ENCODE measurements at regions not wholly inside any gene's neighbourhood (a gene's known extent, or its start where the extent isn't known, plus 50 kb on each side); places are given as distances from the start of the nearest gene placed in this dataset.

DNA sequence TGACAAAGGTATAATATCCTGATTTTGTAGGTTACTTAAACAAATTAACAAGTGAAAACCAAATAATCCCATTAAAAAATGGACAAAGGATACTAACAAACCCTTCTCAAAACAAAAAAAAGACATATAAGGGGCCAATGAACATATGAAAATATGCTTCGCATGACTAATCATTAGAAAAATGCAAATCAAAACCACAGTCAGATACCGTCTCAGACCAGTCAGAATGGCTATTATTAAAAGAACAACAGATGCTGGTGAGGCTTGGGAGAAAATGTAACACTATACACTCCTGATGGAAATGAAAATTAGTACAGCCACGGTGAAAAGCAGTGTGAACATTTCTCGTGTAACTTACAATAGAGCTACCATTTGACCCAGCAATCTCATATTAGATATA is 1542.2 kb upstream of the CDH9 start:
- TF ChIP-seq, protein P1, sequence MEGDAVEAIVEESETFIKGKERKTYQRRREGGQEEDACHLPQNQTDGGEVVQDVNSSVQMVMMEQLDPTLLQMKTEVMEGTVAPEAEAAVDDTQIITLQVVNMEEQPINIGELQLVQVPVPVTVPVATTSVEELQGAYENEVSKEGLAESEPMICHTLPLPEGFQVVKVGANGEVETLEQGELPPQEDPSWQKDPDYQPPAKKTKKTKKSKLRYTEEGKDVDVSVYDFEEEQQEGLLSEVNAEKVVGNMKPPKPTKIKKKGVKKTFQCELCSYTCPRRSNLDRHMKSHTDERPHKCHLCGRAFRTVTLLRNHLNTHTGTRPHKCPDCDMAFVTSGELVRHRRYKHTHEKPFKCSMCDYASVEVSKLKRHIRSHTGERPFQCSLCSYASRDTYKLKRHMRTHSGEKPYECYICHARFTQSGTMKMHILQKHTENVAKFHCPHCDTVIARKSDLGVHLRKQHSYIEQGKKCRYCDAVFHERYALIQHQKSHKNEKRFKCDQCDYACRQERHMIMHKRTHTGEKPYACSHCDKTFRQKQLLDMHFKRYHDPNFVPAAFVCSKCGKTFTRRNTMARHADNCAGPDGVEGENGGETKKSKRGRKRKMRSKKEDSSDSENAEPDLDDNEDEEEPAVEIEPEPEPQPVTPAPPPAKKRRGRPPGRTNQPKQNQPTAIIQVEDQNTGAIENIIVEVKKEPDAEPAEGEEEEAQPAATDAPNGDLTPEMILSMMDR (IDR thresholded peaks at IDR 0.05; ENCODE audit: insufficient read depth, low read length, severe bottlenecking): no peak
- FAIRE-seq (no peak), DNase-seq (ENCODE audit: low read depth) (peak; percentile 52)
- Histone ChIP-seq H3K27me3 (ENCODE audit: control insufficient read depth, insufficient read depth, low read length) (no peaks in the 10 kb centered on the region), H3K4me3 (ENCODE audit: low read depth, low read length) (no peak overlapping the region), H3K36me3 (ENCODE audit: control insufficient read depth, insufficient read depth, low read length) (no peaks in the 10 kb centered on the region)

DNA sequence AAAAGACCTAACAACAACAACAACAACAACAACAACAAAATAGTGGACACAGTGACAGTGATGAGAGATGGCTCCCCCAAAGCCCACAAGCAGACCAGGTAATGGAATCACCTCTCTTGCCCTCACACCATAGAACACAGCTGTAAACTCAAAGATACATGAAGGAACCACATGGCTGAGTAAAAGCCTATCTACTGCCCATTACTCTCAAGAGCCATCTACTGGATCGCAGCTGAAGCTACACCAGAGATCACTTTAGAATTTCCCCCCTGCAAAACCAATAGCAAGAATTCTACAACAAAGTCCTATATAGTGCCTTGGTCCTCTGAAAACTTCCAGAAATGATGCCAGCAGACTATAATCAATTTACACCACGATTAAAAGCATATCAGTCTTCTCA is 1537.6 kb upstream of the CDH9 start:
- TF ChIP-seq, protein P1 (IDR thresholded peaks at IDR 0.05; ENCODE audit: insufficient read depth, low read length, severe bottlenecking): peak; percentile 46
- FAIRE-seq: no peak
- H3K4me3 ChIP-seq (ENCODE audit: low read depth, low read length): no peak overlapping the region
- H3K27me3 ChIP-seq (ENCODE audit: control insufficient read depth, insufficient read depth, low read length): no peaks in the 10 kb centered on the region
- H3K36me3 ChIP-seq (ENCODE audit: control insufficient read depth, insufficient read depth, low read length): no peaks in the 10 kb centered on the region
- DNase-seq (ENCODE audit: low read depth): peak; percentile 21

DNA sequence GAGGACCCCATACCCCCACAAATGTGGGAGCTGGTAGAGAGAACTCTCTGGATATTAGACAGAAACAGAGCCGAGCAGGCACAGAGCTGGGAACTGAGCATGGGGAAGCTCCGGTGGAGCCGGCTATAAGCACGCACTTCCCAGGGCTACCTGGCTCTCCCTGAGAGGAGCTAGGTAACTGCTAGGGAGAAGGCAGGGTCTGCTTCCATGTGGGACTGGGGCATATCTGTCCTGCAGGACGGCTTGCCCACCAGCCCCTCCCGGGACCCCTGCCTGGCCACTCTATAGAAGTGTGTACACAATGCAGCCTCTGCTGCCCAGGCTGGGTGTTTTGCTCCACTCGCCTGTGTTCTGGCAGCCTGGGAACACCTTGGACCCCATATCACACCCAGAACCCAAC is 1537.0 kb upstream of the CDH9 start:
- H3K27me3 ChIP-seq (ENCODE audit: control insufficient read depth, insufficient read depth, low read length): no peaks in the 10 kb centered on the region
- no peak overlapping the region for H3K4me3 ChIP-seq (ENCODE audit: low read depth, low read length)
- TF ChIP-seq, protein P1 (IDR thresholded peaks at IDR 0.05; ENCODE audit: insufficient read depth, low read length, severe bottlenecking): no peak
- no peaks in the 10 kb centered on the region for H3K36me3 ChIP-seq (ENCODE audit: control insufficient read depth, insufficient read depth, low read length)
- FAIRE-seq (no peak), DNase-seq (ENCODE audit: low read depth) (no peak)

DNA sequence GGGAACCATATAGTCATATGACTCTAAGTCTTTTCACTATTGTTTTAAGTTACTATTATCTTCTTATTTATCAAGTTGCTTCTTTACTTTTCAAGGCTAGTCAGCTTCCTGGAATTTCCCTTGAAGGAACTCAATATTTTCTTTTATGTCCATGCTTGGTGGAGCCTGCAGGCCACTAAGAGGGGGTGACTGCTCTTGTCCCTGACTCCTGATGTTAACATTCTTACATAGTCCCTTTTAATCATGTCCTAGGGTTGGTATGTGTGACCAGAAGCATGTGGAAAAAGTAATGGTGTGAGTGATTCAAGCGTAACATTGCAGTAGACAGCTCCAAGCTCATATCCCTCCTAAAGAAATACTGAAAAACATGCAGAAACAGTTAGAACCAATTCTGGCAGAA is 1536.2 kb upstream of the CDH9 start:
- Histone ChIP-seq H3K36me3 (ENCODE audit: control insufficient read depth, insufficient read depth, low read length) (no peaks in the 10 kb centered on the region), H3K27me3 (ENCODE audit: control insufficient read depth, insufficient read depth, low read length) (no peaks in the 10 kb centered on the region), H3K4me3 (ENCODE audit: low read depth, low read length) (no peak overlapping the region)
- no peak for FAIRE-seq
- no peak for DNase-seq (ENCODE audit: low read depth)
- TF ChIP-seq, protein P1 (IDR thresholded peaks at IDR 0.05; ENCODE audit: insufficient read depth, low read length, severe bottlenecking): no peak

DNA sequence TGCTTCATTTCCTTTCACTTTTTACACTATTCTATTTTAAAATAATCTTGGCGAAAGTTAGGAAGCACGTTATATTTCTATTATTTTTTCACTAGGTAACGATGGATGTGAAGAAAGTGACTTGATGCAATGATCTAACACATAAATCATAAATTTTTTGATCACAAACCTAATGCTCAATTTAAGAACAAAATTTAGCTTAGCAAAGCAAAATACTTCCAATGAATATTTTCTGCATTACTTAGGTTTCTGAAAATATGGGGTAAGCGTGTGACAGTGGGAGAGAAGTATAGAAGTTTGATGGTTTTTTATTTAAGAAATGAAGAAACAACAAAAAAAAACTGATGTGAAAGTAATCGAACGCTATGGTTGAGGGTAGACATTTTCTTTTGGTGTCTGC is 1528.7 kb upstream of the CDH9 start:
- no peak for FAIRE-seq

DNA sequence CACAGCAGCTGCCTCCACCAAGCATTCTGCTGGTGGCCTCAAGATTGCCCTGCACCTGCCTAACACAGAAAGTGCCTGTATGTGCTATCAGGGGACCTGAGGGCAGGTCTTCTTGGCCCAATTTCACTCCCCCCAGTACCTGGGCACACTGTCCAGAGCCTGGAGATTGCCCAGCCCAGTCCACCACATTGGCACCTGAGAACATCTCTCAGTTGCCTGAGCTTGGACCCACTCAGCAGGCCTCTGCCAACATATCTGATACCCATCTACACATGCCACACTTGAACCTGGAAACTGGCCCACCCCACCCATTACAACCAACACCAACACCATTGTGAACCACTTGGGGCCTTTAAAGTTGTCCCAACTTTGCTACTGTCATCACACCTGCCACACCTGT is 1523.1 kb upstream of the CDH9 start:
- no peaks in the 10 kb centered on the region for H3K36me3 ChIP-seq (ENCODE audit: control insufficient read depth, insufficient read depth, low read length)
- TF ChIP-seq, protein P1 (IDR thresholded peaks at IDR 0.05; ENCODE audit: insufficient read depth, low read length, severe bottlenecking): no peak
- no peaks in the 10 kb centered on the region for H3K27me3 ChIP-seq (ENCODE audit: control insufficient read depth, insufficient read depth, low read length)
- H3K4me3 ChIP-seq (ENCODE audit: low read depth, low read length): no peak overlapping the region
- DNase-seq (ENCODE audit: low read depth) (no peak), FAIRE-seq (no peak)

More for the DNA sequence above, 1528.7 kb upstream of the CDH9 start:
- Histone ChIP-seq H3K36me3 (ENCODE audit: control insufficient read depth, insufficient read depth, low read length) (no peaks in the 10 kb centered on the region), H3K4me3 (ENCODE audit: low read depth, low read length) (no peak overlapping the region), H3K27me3 (ENCODE audit: control insufficient read depth, insufficient read depth, low read length) (no peaks in the 10 kb centered on the region)
- TF ChIP-seq, protein P1 (IDR thresholded peaks at IDR 0.05; ENCODE audit: insufficient read depth, low read length, severe bottlenecking): no peak
- DNase-seq (ENCODE audit: low read depth): no peak
